Panc1 (cell line): ENCODE measurements at regions not wholly inside any gene's neighbourhood (a gene's known extent, or its start where the extent isn't known, plus 50 kb on each side); places are given as distances from the start of the nearest gene placed in this dataset.

Experiments
- ATAC-seq: fragments of 200-7000 bp; cut with Tn5 transposase; 2 replicates; pipeline ENCODE4 v1.9.1; 2020; ENCODE audit warnings: mild to moderate bottlenecking, moderate library complexity
- BruUV-seq: library from RNA; stranded (reverse); fragments of 400-500 nt; replicated peaks from 2 replicates; lab custom pipeline; 2021; lab: Mats Ljungman, UMichigan
- CTCF ChIA-PET: fragments of 300-600 bp; sonication (Branson Sonifier 250); formaldehyde crosslinking; loops from one replicate; lab custom pipeline; 2022; ENCODE audit warnings: antibody characterized with exemption; lab: Charles Lee
- POLR2A ChIA-PET: fragments of 300-600 bp; sonication (Branson Sonifier 250); formaldehyde crosslinking; loops from one replicate; lab custom pipeline; 2022; ENCODE audit warnings: antibody characterized with exemption; lab: Charles Lee
- DNase-seq: peaks from one replicate; pipeline ENCODE4 v3.0.0-alpha.2; 2010; ENCODE audit warnings: low read depth, low spot score
- H3K27ac ChIP-seq: 2 replicates; pipeline ENCODE4 v1.5.1; 2011; ENCODE audit warnings: mild to moderate bottlenecking, low read length, inconsistent platforms
- H3K27me3 ChIP-seq: fragments of 200-500 bp; sonication (Bioruptor generic); 2 replicates; pipeline ENCODE4 v1.6.0; 2014; ENCODE audit warnings: low read length, inconsistent platforms; ENCODE audit not compliant: control insufficient read depth, insufficient read depth
- H3K36me3 ChIP-seq: fragments of 200-500 bp; sonication (Bioruptor generic); 2 replicates; pipeline ENCODE4 v1.5.1; 2014; ENCODE audit warnings: inconsistent platforms, mild to moderate bottlenecking, low read length, moderate library complexity; ENCODE audit not compliant: control insufficient read depth, insufficient read depth
- H3K4me1 ChIP-seq: 2 replicates; pipeline ENCODE4 v1.5.1; 2011; ENCODE audit warnings: inconsistent platforms, mild to moderate bottlenecking, low read length, moderate library complexity; ENCODE audit not compliant: control insufficient read depth, insufficient read depth
- H3K4me3 ChIP-seq, 2 experiments: 2 replicates each; pipeline ENCODE4 v1.5.1; 2011 to 2012; ENCODE audit warnings: low read depth in 2 of 2, low read length in 2 of 2, mild to moderate bottlenecking in 2 of 2, inconsistent platforms in 1 of 2, moderate library complexity in 1 of 2
- H3K9me3 ChIP-seq: fragments of 200-500 bp; sonication (Bioruptor generic); 2 replicates; pipeline ENCODE4 v1.5.1; 2014; ENCODE audit warnings: low read depth, mild to moderate bottlenecking, inconsistent platforms, low read length, moderate library complexity; ENCODE audit not compliant: control insufficient read depth, insufficient read depth
- POLR2AphosphoS5 ChIP-seq: IDR thresholded peaks from 2 replicates; pipeline ENCODE4 v1.6.1; 2012; ENCODE audit warnings: mild to moderate bottlenecking, low read depth, low read length, moderate library complexity
- SIN3A ChIP-seq: IDR thresholded peaks from 2 replicates; pipeline ENCODE4 v1.6.1; 2012; ENCODE audit warnings: low read depth, mild to moderate bottlenecking, low read length, moderate library complexity, borderline replicate concordance; ENCODE audit not compliant: insufficient read depth
- TCF7L2 ChIP-seq: IDR thresholded peaks from 2 replicates; pipeline ENCODE4 v1.6.1; 2011; ENCODE audit warnings: mild to moderate bottlenecking, low read depth, low read length, inconsistent platforms
- in situ Hi-C: cut with HindIII; loops from 2 replicates; pipeline ENCODE4 v1.10.0; 2016; ENCODE audit warnings: low sequenced_read_pairs, low pct_unique_long_range_greater_than_20kb
- intact Hi-C: fragments of 100-400 bp; cut with micrococcal nuclease; formaldehyde crosslinking; loops from one replicate; pipeline ENCODE4 v1.10.0; 2022; ENCODE audit not compliant: unreplicated experiment
- TF ChIP-seq, protein P1 (sequence below), 2 experiments: IDR thresholded peaks; 2 replicates each; pipeline ENCODE4 v1.6.1; 2011 to 2012; ENCODE audit warnings: low read depth in 2 of 2, control low read depth in 1 of 2, low read length in 1 of 2, mild to moderate bottlenecking in 1 of 2, moderate library complexity in 1 of 2; ENCODE audit not compliant: insufficient read depth in 1 of 2
- TF ChIP-seq, protein P2 (sequence below): fragments of 450-650 bp; IDR thresholded peaks from 2 replicates; pipeline ENCODE4 v1.5.1; 2017; ENCODE audit warnings: mild to moderate bottlenecking

DNA sequence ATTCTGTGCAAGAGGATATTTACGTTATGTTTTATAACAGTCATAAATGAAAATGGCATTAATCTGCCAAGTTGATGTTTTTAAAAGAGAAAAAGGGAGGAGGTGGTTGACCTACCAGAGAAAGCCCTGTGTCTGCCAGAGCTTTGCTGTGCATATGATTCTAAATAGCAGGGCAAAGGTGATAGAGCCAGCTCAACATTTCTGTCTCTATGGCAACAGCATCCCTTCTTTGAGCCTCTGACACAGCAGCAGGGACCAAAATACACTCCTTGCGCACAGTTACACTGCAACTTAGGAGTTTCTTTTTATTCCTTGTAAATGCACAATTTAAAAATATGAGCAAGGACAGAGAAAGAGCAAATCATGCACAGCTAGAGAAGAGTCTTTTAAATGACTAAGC, 133.3 kb upstream of the RAI2 start:
- POLR2A ChIA-PET: no interaction called here

DNA sequence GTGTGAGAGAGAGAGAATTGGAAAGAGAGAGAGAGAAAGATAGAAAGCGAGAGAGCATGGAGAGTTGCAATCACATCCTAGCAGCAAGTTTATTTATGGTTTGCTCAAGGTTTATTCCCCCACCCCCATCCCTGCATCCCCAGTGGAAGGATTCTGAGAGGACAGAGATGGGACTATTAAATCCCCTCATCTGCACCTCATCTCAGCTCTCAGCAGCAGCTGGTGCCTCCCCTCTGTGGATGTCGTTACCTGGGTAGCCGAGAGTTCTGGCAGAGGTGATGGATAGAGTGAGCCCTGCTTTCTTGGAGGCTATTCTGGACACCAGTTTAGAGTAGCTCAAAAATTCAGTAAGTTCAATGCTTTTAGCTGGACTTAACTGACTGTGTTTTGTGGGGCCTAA, 132.0 kb upstream of the RAI2 start:
- intact Hi-C loops (no loop called here), in situ Hi-C loops (no loop called here)
- POLR2A ChIA-PET: no interaction called here

More for the DNA sequence above, 133.3 kb upstream of the RAI2 start:
- ATAC-seq: no peak
- CTCF ChIA-PET: no interaction called here
- no peaks in the 10 kb centered on the region for H3K36me3 ChIP-seq
- DNase-seq: no peak
- H3K9me3 ChIP-seq: no peaks in the 10 kb centered on the region
- no peaks in the 10 kb centered on the region for H3K27me3 ChIP-seq
- H3K4me1 ChIP-seq: no peaks in the 10 kb centered on the region
- no peak for TF ChIP-seq POLR2AphosphoS5
- TF ChIP-seq TCF7L2: no peak
- TF ChIP-seq SIN3A: no peak
- TF ChIP-seq, protein P1, sequence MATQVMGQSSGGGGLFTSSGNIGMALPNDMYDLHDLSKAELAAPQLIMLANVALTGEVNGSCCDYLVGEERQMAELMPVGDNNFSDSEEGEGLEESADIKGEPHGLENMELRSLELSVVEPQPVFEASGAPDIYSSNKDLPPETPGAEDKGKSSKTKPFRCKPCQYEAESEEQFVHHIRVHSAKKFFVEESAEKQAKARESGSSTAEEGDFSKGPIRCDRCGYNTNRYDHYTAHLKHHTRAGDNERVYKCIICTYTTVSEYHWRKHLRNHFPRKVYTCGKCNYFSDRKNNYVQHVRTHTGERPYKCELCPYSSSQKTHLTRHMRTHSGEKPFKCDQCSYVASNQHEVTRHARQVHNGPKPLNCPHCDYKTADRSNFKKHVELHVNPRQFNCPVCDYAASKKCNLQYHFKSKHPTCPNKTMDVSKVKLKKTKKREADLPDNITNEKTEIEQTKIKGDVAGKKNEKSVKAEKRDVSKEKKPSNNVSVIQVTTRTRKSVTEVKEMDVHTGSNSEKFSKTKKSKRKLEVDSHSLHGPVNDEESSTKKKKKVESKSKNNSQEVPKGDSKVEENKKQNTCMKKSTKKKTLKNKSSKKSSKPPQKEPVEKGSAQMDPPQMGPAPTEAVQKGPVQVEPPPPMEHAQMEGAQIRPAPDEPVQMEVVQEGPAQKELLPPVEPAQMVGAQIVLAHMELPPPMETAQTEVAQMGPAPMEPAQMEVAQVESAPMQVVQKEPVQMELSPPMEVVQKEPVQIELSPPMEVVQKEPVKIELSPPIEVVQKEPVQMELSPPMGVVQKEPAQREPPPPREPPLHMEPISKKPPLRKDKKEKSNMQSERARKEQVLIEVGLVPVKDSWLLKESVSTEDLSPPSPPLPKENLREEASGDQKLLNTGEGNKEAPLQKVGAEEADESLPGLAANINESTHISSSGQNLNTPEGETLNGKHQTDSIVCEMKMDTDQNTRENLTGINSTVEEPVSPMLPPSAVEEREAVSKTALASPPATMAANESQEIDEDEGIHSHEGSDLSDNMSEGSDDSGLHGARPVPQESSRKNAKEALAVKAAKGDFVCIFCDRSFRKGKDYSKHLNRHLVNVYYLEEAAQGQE (IDR thresholded peaks at IDR 0.05; ENCODE audit: insufficient read depth in 1 of 2, low read depth in 2 of 2, low read length in 1 of 2): no peak
- TF ChIP-seq, protein P2, sequence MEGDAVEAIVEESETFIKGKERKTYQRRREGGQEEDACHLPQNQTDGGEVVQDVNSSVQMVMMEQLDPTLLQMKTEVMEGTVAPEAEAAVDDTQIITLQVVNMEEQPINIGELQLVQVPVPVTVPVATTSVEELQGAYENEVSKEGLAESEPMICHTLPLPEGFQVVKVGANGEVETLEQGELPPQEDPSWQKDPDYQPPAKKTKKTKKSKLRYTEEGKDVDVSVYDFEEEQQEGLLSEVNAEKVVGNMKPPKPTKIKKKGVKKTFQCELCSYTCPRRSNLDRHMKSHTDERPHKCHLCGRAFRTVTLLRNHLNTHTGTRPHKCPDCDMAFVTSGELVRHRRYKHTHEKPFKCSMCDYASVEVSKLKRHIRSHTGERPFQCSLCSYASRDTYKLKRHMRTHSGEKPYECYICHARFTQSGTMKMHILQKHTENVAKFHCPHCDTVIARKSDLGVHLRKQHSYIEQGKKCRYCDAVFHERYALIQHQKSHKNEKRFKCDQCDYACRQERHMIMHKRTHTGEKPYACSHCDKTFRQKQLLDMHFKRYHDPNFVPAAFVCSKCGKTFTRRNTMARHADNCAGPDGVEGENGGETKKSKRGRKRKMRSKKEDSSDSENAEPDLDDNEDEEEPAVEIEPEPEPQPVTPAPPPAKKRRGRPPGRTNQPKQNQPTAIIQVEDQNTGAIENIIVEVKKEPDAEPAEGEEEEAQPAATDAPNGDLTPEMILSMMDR: no peak
- intact Hi-C loops: no loop called here
- in situ Hi-C loops: no loop called here
- no peak overlapping the region for H3K27ac ChIP-seq
- H3K4me3 ChIP-seq: no peak overlapping the region
- no TSS peak for BruUV-seq

More for the DNA sequence above, 132.0 kb upstream of the RAI2 start:
- Histone ChIP-seq H3K4me1 (no peaks in the 10 kb centered on the region), H3K4me3 (no peak overlapping the region), H3K27me3 (no peaks in the 10 kb centered on the region), H3K9me3 (no peaks in the 10 kb centered on the region), H3K36me3 (no peaks in the 10 kb centered on the region), H3K27ac (no peak overlapping the region)
- CTCF ChIA-PET: no interaction called here
- DNase-seq (no peak), ATAC-seq (no peak)
- BruUV-seq: no TSS peak
- no peak for TF ChIP-seq POLR2AphosphoS5
- TF ChIP-seq, protein P2: no peak
- TF ChIP-seq, protein P1 (IDR thresholded peaks at IDR 0.05; ENCODE audit: insufficient read depth in 1 of 2, low read depth in 2 of 2, low read length in 1 of 2): no peak
